ENCODE measurements at regions not wholly inside any gene's neighbourhood (a gene's known extent, or its start where the extent isn't known, plus 50 kb on each side); places are given as distances from the start of the nearest gene placed in this dataset.

DNA sequence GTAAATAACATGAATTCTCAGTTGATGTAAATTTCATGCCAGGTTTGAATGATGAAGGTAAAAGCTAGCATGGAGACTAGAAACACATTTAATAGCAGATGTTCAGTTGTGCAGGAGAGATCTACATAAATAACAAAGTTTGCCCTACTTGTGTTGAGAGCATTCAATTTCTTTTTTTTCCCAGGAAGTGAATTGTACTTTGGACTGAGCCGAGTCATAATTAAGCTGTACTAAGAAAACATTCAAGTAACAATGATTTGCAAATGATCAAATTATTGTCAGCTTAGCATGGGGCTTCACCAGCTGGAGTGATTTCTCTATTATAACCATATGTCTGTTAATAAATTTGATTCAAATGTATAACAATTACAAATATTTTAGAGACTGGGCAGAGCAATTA is 893.5 kb upstream of the MAP3K7 start:
- WGBS (ENCODE audit: insufficient coverage), result no CpG with 5 or more reads among the region's 1 CpG
- no peak overlapping the region for H3K9ac ChIP-seq (ENCODE audit: insufficient read depth, low read length, poor library complexity, severe bottlenecking)
- H2AFZ ChIP-seq (ENCODE audit: insufficient read depth, low read depth, low read length, poor library complexity, severe bottlenecking), result no peak overlapping the region
- H3K4me1 Mint-ChIP-seq, result peaks cover 11% of the 10 kb centered on the region
- H3K79me2 ChIP-seq (ENCODE audit: insufficient read depth, low read length), result no peaks in the 10 kb centered on the region
- no peak overlapping the region for H3K4me2 ChIP-seq (replicated peaks; ENCODE audit: extremely low read depth, low read length, poor library complexity, severe bottlenecking)
- no peak overlapping the region for H3K27ac Mint-ChIP-seq
- no peak for TF ChIP-seq CTCF (IDR thresholded peaks at IDR 0.05)
- no peak overlapping the region for H3K4me3 ChIP-seq (replicated peaks in 1 of 3; ENCODE audit: low read depth in 2 of 3, low read length in 3 of 3)
- intact Hi-C loops (cut with micrococcal nuclease), result no loop called here
- H3K27me3 ChIP-seq (ENCODE audit: control insufficient read depth in 2 of 2, insufficient read depth in 2 of 2, low read length in 2 of 2), result no peaks in the 10 kb centered on the region
- H3K4me3 Mint-ChIP-seq, result no peak overlapping the region
- no peaks in the 10 kb centered on the region for H3K9me3 ChIP-seq (replicated peaks in 1 of 2; ENCODE audit: control insufficient read depth in 1 of 2, insufficient read depth in 1 of 2, low read length in 2 of 2)
- H3K27me3 Mint-ChIP-seq (ENCODE audit: low read depth in 3 of 3), result peaks cover 0 to 2% (median 1%) of the 10 kb centered on the region in 3 donors
- peaks cover 0 to 1% (median 0%) of the 10 kb centered on the region in 7 donors for H3K9me3 Mint-ChIP-seq
- peaks cover 0 to 5% of the 10 kb centered on the region in 2 donors for H3K4me1 ChIP-seq (ENCODE audit: control insufficient read depth in 1 of 2, insufficient read depth in 2 of 2, low read length in 2 of 2)
- no peak overlapping the region for H3K27ac ChIP-seq (ENCODE audit: low read depth in 1 of 2, low read length in 2 of 2)
- no peaks in the 10 kb centered on the region for H3K36me3 Mint-ChIP-seq
- H3K36me3 ChIP-seq (replicated peaks in 1 of 2; ENCODE audit: control insufficient read depth in 1 of 2, insufficient read depth in 2 of 2, low read length in 2 of 2), result no peaks in the 10 kb centered on the region
- no peak for DNase-seq
- H4K20me1 ChIP-seq (ENCODE audit: insufficient read depth, low read length), result no peaks in the 10 kb centered on the region

GRCh38 chr6:91477688-91478087 is 890.8 kb upstream of the MAP3K7 start:
- 98% methylated on average over 5 of the region's 6 CpGs for WGBS (ENCODE audit: insufficient coverage)
- H3K36me3 Mint-ChIP-seq, result no peaks in the 10 kb centered on the region
- TF ChIP-seq CTCF (IDR thresholded peaks at IDR 0.05), result no peak

More at GRCh38 chr6:91477688-91478087, 890.8 kb upstream of the MAP3K7 start:
- H3K27ac ChIP-seq (ENCODE audit: low read depth in 1 of 2, low read length in 2 of 2), result no peak overlapping the region
- peaks cover 0 to 1% (median 0%) of the 10 kb centered on the region in 7 donors for H3K9me3 Mint-ChIP-seq
- no peaks in the 10 kb centered on the region for H4K20me1 ChIP-seq (ENCODE audit: insufficient read depth, low read length)
- H3K4me2 ChIP-seq (replicated peaks; ENCODE audit: extremely low read depth, low read length, poor library complexity, severe bottlenecking), result no peak overlapping the region
- H2AFZ ChIP-seq (ENCODE audit: insufficient read depth, low read depth, low read length, poor library complexity, severe bottlenecking), result no peak overlapping the region
- DNase-seq, result no peak
- H3K9ac ChIP-seq (ENCODE audit: insufficient read depth, low read length, poor library complexity, severe bottlenecking), result no peak overlapping the region
- intact Hi-C loops (cut with micrococcal nuclease), result no loop called here
- no peak overlapping the region for H3K27ac Mint-ChIP-seq
- H3K4me3 ChIP-seq (replicated peaks in 1 of 3; ENCODE audit: low read depth in 2 of 3, low read length in 3 of 3), result no peak overlapping the region
- H3K4me1 Mint-ChIP-seq, result peaks cover 7% of the 10 kb centered on the region
- H3K36me3 ChIP-seq (replicated peaks in 1 of 2; ENCODE audit: control insufficient read depth in 1 of 2, insufficient read depth in 2 of 2, low read length in 2 of 2), result no peaks in the 10 kb centered on the region
- H3K27me3 Mint-ChIP-seq (ENCODE audit: low read depth in 3 of 3), result peaks cover 0 to 5% (median 5%) of the 10 kb centered on the region in 3 donors
- no peaks in the 10 kb centered on the region for H3K9me3 ChIP-seq (replicated peaks in 1 of 2; ENCODE audit: control insufficient read depth in 1 of 2, insufficient read depth in 1 of 2, low read length in 2 of 2)
- no peaks in the 10 kb centered on the region for H3K79me2 ChIP-seq (ENCODE audit: insufficient read depth, low read length)
- peaks cover 3 to 4% of the 10 kb centered on the region in 2 donors for H3K27me3 ChIP-seq (ENCODE audit: control insufficient read depth in 2 of 2, insufficient read depth in 2 of 2, low read length in 2 of 2)
- peaks cover 0 to 5% of the 10 kb centered on the region in 2 donors for H3K4me1 ChIP-seq (ENCODE audit: control insufficient read depth in 1 of 2, insufficient read depth in 2 of 2, low read length in 2 of 2)
- H3K4me3 Mint-ChIP-seq, result no peak overlapping the region
